DMS153 treated with DMSO at 0.1 percent for 48 hours (cell line): ENCODE measurements at regions not wholly inside any gene's neighbourhood (a gene's known extent, or its start where the extent isn't known, plus 50 kb on each side); places are given as distances from the start of the nearest gene placed in this dataset.

Experiments used
- DNase-seq: peaks from one replicate; lab custom pipeline; 2025; ENCODE audit not compliant: unreplicated experiment; lab: John Stamatoyannopoulos, UW

DNA sequence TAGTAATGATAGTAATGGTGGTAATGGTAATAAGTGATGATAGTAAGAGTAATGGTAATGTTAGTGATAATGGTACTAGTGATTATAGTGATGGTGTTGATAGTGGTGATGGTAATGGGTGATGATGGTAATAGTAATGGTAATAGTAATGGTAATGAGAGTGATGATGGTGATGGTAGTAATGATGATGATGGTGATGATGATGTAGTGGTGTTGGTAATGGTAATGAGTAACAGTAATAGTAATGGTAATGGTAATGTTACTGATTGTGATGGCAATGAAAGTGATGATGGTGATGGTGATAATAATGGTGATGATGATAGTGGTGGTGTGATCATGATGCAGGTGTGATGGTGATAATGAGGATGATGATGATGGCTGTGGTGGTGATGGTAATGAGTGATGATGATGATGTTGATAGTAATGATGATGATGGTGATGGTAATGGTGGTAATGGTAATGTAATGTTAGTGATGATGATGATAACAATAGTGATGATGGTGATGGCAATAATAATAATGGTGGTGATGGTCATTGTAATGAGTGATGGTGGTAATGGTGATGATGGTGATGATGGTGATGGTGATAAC, 235.0 kb downstream of the MATN1 start:
- DNase-seq: no peak

DNA sequence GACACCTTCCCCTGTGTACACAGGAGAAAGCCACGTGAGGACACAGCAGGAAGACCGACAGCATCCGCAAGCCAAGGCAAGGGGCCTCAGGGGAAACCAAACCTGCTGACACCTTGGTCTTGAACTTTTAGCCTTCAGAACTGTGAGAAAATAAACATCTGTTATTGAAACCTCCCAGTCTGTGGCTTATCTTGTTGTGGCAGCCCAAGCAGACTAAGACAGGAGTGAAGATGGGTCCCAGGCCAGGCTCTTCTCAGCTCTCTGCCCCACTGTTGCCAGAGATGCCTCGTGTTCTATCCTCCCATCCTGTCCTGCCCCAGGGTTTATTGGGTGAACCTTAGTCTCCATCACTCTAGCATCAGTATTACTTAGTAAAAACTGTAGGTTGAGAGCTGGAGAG, 236.3 kb downstream of the MATN1 start:
- DNase-seq: no peak

DNA sequence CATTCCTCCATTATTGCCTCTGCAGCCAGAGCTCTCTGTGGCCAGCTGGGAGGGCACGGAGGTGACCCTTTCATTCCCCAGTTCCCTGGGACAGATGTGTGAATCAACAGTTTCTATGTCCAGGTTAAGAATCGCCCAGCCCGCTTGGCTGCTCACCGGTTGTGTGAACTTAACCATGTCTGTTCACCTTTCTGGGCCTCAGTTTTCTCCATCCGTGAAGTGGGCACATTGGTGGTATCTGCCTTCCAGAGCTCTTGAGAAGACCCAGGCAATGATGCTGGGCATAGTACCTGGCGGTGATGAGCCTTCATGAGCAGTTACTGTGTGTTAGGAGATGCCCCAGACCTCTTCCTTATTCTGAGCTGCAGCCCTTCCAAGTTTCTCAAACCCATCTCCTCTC, 238.3 kb downstream of the MATN1 start:
- DNase-seq: no peak

DNA sequence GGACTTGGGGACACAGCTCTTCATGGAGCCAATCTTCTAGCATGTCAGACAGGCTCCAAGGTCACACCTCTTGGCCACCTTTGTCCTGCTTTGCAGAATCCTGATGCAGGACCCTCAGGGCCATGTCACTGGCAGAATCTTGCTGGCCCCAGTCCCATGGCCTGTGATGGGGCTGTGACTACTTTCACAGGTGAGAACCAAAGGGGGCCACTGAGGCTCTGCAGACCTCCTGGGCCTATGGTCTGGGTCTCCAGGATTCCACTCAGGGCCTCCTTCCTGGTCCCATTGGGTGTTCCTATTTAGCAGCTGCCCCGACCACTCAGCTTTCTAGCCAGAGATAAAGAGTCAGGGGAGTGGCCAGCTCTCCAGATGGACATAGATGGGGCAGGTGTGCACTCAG, 238.7 kb downstream of the MATN1 start:
- no peak for DNase-seq

DNA sequence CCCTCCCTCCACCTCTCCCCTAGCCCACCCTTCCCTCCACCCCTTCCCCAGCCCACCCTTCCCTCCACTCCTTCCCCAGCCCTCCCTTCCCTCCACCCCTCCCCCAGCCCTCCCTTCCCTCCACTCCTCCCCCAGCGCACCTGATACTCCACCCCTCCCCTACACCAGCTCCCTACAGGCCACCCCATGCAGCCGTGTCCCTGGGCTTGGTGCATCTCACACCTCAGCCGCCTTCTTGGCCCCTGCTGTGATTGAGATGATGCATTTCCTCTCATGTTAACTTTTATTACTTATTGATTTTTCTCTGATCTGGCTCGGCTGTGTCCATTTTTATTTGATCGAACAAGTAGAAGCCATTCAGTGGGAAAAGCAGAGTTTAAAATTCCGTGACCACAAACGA, 243.8 kb downstream of the MATN1 start:
- DNase-seq: no peak

DNA sequence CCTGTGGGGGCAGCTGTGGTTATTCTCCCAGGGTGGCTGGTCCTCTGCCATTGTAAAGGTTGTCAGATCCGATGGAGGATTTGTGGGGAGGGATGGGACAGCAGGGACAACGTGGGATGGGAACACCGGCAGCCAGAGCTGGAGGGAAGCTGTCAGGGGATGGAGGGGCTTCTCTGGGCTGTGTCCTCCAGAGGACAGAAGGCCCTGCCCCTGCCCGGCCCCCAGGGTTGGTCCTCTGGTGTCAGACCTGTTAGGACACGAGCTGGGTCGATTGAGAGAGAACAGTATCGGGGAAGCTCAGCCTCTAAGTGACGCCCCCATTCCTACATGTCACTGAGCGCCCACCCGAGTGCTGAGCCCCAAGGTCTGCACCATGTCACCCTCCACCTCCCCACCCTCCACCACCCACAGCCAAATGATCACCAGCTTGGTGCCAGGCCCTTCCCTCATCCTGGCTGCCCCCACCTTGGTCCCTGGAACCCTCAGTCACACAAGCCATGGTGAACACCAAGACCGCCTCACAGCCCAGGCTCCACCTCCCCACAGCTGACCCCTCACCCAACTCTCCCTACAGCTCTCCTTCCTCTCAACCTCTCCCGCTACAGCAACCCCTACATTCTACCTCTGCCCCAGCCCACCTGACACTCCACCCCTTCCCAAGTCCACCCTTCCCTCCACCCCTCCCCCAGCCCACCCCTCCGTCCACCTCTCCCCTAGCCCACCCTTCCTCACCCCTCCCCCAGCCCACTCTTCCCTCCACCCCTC, 244.4 kb downstream of the MATN1 start:
- DNase-seq: no peak

DNA sequence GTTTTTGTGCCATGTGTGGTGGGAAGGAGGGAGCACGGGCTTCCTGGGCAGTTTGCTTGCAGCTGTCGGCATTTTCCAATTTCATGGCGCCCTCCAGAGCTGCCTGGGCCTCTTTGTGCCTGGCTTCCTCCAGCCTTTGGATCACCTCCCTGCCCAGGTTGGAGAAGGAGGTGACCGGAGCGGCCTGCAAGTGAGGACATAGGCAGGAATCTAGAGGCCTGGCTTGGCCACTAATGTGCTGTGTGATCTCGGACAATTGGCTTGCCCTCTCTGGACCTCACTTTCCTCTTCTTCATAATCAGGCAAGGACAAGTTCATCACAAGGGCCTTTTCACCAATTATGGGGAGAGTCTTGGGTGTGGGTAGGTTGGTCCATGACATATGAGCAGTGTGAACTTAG, 245.1 kb downstream of the MATN1 start:
- DNase-seq: no peak

DNA sequence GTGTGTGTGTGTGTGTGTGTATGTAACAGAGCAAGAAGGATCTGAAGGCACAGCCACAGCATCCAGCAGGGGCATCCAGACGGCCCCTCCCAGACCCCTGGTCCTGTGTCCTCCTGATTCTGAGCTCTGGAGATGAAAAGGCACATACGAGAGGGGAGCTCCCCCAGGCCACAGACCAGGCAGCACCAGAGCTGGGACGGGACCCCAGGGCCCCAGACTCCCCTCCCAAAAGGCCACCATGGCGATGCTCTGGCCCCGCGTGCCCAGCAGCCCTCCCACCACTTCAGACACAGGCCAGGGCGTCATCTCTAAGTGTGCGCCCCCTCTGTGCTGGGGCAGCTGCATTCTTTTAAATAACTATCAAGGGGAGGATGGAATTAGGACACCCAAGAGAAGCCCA, 245.8 kb downstream of the MATN1 start:
- DNase-seq: no peak

DNA sequence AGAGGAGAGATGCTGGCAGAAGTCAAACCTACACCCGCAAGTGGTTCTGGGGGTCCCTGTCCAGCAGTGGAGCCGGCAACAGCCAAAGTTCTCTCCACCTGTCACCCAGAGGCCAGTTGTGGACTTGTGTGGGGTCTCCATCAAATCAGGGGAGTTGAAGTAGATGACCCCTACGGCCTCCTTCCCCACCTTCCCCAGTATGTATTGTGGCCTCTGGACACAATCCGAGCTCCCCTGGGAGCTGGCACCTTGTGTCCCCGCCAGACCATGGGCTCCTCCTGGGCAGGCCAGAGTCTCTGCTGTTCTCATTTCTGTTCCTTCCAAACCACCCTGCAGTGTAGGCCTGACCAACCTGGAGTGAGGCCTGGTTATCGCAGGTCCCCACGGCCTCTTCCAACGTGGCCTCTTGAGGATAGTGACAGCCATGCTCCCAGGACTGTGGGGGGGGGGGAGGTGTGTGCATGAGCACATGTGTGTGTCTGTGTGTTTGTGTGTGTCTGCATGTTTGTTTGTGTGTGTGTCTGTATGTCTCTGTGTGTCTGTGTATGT, 246.4 kb downstream of the MATN1 start:
- DNase-seq: no peak

DNA sequence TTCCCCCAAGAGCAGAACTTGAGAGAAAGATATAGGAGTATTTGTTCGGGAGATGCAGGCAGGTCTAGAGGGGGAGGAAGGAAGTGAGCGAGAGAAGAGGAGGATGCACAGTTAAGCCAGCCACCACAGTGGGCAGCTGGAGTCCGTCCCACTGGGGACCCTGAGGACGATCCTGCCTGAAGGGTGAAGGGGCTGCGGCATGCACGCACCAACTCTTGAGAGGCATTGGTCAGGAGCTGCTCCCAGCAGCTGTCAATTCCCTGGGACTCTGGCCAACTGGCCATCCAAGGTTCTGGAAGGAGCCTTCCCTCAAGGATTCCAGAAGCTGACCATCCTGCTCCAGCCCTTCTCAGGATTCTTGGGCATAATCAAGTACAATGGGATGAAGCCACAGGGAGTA, 246.9 kb downstream of the MATN1 start:
- no peak for DNase-seq

DNA sequence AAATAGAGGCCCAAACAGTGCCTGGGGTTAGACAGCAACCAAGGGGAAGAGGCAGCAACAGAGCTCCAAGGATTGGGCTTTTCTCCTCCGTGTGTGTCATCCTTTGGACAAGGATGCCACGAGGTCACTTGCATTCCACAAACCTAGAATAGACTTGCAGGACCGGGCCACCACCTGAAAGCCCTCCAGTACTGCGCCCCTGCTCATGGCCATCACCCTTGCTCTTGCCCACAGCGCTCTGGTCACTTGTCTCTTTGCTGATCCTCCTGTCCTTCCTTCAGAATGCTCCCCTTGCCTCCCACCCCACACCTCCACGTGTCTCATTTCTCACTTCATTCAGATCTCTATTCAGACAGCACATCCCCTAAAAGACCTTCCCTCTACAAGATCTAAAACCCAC, 247.4 kb downstream of the MATN1 start:
- DNase-seq: no peak

DNA sequence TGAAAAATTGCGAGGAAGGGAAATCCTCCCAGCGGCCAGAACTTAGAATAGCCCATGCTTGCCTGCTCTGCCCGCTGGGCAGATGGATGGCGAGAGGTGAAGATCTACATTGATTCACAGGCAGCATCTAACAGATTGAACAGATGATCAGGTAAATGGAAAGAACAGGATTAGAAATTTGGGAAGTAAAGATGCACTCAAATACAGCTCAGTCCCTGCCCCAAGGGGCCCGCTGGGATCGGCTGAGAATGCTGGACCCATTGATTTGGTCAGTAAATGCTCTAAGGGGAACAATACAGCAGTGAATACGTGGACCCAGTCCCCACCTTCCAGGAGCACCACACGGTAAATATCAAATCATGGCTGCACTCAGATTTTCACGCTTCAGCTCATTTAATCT, 248.2 kb downstream of the MATN1 start:
- DNase-seq: no peak

DNA sequence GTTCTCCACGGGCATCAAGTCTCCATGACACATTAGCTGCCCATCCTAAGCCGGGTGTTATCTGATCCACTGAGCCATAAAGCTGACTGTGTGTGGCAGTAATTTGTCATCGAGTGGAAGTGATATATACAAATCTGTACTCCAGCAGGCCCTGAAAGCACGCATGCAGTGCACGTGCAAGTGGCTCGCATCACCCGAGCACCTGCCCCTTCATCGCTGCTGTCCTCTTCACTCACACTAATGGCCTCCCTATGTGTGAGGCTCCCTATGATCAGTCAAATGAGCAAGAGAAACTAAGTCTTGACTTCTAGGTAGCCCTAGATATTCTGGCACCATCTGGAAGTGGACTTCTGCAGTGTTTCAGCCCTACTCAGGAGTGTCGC, 248.6 kb downstream of the MATN1 start:
- DNase-seq: no peak

DNA sequence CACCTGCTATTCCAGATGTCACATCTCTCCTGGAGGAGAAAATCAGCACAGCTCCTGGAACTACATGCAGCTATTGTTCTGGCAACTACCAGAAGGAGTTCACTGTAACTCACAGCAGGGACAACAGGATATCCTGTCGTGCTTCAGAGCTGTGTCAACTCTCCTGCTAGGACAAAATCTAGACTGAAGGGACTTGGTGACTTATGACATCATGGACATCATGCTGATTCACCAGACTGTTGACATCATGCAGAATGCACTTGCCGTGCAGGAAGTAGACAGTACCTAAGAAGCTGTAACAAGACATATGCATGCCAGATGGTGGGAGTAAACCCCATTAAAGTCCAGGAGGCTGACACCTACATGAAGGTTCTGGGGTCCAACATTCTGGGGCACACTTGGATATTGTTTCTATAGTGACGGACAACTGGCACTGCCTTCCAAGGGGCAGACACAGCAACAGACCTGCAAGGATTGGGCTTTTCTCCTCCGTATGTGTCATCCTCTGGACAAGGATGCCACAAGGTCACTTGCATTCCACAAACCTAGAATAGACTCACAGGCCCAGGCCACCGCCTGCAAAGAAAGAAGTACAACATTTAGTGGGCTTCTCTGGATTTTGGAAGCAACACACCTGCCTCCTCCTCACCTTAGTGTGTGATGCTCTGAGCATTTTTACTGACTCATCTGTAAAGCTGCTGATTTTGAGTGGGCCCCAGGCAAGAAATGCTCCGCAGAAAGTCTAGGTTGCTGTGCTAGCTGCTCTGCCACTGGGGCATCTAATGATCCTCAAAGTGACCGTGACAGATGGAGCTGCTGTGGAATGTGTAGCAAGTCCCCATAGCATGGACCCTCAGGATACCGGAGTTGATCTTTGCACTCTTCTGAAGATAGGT, 249.2 kb downstream of the MATN1 start:
- DNase-seq: no peak

DNA sequence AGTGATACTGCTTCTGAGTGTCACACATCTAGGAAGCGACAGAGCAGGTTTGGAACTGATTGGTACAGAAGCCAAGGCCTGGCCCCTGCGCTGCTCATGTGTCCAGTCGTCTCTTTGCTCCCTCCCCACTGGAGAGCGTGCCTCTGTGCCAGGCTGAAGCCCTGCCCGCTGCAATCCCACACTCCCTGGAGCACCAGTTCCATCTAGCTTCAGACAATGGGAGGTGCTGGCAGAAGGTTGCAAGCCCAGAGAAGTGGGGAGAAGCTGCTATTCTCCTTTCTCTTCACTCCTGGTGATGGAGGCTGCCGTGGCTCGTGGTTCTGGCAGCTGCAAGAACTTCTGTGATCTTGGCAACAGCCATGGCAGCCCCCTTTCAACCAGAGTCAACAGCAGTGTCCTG, 250.9 kb downstream of the MATN1 start:
- DNase-seq: no peak

DNA sequence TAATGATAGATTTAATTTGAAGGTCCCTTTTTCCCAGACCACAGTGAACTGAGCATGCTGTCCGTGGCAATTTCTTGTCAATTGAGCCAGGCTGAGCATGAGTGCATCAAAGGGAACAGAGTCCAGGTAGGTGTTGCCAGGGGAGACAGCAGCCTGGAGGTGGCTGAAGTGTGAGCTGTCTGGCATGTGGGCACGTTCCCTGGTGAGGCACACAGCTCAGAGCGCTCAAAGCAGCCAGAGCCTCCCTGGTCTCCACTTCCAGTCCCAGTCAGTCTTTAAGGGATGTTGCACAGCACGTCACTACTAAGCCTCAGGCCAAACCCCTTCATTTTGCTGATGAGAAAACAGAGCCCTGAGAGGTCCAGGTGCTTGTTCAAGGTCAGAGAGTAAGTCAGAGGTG, 251.4 kb downstream of the MATN1 start:
- DNase-seq: no peak

DNA sequence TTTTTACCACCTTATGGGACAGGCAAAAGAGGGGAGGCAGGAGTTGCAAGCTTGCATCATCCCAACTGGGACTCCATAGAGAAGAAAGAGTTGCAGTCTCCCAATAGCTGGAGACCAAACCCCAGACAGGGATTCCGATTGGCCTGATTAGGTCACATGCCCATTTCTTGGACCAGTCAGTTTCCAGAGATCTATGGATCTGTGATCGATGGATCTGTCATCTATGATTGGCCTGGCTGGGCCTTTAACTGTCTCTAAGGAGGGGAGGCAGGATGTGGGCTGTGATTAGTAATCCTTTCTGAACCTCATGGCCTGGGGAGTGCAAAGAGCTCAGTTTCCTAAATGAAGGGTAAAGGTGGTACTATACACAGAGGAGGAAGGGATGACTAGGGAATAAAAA, 252.1 kb downstream of the MATN1 start:
- no peak for DNase-seq

DNA sequence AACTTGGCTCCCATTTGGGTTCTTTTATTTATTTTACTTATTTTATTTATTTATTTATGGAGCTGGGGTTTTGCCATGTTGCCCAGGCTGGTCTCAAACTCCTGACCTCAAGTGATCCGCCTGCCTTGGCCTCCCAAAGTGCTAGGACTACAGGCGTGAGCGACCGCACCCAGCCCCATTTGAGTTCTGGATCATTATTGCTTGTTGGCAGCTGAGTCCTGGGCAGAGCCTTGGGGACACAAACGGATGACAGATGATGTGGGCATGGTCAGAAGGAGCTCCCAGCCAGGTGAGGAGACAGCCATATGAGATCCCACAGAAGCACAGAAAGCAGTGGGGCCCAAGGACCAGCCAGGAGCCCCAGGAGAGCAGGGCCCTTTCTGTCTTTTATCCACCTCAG, 254.0 kb downstream of the MATN1 start:
- no peak for DNase-seq

DNA sequence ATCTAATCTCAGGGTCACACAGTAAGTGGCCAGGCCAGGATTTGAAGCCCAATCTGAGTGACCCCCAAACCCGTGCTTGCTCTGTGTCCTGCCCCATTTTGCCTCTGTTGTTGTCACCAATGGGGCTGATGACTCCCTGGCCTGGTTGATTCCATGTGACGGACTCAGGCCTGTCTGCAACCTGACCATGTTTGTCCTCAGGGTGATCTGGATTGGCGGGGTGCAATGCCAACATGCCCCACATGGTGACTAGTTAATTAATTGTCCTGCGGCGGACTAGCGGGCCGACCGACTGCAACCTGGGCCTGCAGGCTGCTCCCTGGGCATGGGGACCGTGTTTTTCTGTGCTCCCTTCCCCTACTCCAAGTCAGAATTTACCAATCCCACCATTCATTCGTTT, 256.3 kb downstream of the MATN1 start:
- DNase-seq: no peak

DNA sequence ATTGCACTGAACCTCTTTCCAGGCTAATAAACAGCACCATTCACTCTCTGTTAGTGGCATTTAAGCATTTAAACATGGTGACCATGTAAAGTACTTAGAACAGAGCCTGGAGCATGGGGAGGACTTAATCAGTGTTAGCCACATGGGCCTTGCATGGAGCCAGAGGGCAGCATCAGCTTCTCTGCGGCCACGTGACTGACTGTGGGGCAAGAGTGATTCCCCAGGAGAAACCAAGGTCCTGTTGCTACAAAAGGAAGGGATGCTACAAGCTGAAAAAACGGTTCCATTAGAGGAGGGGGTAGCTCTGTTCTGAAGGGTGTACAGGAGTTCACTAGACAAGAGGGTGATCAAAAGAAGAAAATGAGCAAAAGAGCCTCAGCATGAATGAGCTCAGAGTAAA, 256.8 kb downstream of the MATN1 start:
- DNase-seq: no peak

DNA sequence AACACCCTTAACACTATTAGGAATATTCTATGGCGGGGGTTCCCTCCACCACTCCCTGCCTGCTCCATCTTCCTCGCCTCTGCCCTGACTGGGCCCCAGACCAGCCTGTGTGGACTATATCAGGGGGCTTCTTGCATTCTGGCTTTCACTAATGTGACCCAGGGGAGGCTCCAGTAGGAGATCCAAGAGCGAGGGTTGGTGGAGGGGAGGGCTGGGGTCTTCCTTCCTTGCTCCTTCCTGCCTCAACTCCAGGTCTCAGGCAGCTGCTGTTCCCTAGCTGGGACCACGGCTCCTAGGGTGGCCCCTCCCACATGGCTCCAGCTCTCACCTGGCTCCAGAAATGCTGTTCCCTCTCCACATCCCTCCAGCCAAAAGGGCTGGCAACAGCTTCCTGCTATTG, 257.4 kb downstream of the MATN1 start:
- no peak for DNase-seq

DNA sequence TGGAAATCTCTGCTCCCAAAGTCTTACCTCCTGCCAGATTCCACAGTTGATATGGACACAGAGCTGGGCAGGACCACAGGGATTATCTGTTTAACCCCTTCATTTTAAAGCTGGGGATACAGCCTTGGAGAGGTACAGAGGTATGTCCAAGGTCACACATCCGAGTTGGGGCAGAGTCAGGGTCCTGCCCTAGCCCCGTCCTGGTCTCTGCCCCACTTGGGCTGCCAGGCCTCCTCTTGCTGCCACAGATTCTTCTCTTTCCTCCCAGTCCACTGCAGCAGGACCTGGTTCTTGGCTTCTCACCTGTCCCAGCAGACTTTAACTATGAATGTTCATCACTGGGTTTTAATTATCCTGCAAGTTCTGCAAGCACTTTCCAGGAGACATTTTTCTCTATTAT, 258.3 kb downstream of the MATN1 start:
- no peak for DNase-seq
